ENCODE measurements at regions not wholly inside any gene's neighbourhood (a gene's known extent, or its start where the extent isn't known, plus 50 kb on each side); places are given as distances from the start of the nearest gene placed in this dataset.

- peak; percentile 6 for DNase-seq (ENCODE audit: low read depth)
These were observed 1351.3 kb downstream of the EFNB2 start for GRCh38 chr13:105184201-105184600.

DNA sequence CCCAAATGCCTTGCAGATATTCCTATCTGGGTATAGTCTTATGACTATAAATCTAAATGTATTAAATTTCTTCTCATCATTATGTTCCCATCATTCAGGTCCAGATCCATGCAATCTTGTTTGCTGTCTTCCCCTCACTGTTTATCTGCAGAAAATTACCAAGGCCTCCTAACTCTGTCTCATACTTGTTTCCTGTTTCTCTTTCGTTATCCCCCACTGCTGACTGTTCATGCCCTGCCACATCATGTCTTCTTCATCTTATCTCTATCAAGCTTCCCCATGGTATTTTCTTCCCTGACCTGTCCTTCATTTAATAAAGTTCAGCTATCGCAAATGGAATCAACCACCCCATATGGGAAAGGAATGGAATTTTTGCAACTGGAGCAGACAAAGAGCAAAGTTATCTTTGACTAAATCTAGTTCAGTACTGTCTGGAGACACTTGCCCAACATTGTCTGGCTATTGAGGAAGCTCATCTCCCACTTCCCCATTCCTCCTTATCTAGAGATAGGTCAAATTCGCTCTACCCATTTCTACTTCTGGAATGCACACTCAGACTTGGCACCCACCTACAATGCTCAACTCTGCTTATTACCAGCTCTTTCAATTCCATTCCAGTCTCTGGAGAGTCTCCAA is 1358.1 kb downstream of the EFNB2 start:
- DNase-seq (ENCODE audit: low read depth), result peak; percentile 3

GRCh38 chr13:105170438-105170837 is 1365.0 kb downstream of the EFNB2 start:
- no peak for DNase-seq (ENCODE audit: low read depth)

DNA sequence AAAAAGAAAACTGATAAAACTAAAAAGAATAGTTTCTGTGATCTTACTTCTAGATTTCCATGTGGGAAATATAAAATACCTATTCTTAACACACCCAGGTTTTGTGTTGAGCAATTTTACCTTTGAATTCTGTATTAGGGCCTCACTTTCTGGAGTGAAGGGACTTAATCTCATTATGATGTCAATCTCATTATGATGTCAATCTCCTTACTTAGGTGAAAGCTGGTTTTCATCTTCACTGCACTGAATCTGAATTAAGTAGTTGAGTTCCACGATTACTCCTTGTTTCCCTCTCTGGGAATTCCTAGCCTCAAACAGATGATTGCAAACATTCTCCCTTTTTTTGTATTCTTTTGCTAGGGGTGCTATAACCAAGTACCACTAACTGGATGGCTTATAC is 1367.2 kb downstream of the EFNB2 start:
- DNase-seq (ENCODE audit: low read depth), result no peak

DNA sequence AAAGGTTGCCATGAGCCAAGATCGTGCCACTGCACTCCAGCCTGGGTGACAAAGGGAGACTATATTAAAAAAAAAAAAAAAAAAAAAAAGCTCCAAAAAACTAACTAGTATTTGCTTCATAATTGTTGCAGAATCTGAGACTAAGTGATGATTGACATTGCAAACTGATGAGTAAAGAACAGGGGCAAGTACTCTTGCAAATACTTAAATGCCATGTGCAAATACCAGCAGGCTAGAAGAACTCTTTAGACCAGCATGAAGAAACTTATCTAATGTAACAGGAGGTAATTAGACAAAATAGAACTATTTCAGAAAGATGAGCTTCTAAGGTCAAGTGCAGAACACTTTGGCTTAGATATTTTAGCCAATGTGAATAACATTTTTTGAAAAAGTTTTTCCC is 1368.1 kb downstream of the EFNB2 start:
- no peak for DNase-seq (ENCODE audit: low read depth)

DNA sequence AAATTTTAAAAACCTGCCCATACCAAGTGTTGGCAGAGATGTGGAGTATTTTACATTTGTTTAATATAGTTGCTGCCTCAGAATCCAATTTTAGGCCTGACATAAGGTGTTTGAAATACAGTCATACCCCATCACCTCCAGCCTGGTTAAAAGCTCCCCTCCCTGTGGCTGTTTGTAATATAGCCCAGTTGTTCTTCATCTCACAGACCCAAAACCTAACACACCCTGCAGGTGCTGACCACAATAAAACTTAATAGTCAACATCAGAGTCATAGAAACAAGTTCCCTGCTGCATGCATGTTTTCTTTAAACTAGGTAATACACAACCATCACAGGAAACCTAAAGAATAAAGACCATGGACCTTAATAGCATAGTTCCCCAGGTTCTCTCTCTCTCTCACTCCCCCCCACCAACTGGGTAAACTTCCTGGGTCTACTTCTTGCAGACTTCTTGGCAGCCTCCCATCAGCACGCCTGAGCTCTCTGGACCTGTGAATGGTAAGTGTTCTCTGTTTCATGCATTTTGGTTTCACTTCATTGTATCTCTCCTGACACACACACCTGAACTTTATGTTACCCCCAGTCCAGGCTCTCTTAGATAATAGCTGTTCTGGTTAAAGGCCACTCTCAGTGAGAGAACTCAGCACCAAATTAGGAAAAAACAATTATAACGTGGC is 1369.9 kb downstream of the EFNB2 start:
- no peak for DNase-seq (ENCODE audit: low read depth)

DNA sequence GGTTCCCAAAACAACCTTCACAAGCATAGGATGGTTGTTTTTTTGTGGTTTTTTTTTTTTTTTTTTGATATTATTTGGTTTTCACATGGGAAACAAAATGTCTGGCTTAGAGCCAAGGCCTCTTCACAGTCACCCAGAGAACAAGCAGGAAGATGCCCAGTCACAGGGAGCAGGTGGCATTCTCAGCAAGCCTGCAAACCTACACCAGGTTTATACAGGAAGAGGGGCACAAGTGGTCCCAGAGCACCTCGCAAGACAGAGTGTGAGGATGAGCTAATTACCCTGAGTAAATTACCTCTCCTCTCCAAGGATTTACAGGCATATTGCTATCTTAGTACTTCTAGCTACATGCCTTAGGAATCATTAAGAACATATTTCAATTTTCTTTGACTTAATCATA is 1375.6 kb downstream of the EFNB2 start:
- no peak for DNase-seq (ENCODE audit: low read depth)

- no peak for DNase-seq (ENCODE audit: low read depth)
These were observed 1381.9 kb downstream of the EFNB2 start for GRCh38 chr13:105153611-105154010.

GRCh38 chr13:105151639-105152038 is 1383.8 kb downstream of the EFNB2 start:
- DNase-seq (ENCODE audit: low read depth), result no peak

DNA sequence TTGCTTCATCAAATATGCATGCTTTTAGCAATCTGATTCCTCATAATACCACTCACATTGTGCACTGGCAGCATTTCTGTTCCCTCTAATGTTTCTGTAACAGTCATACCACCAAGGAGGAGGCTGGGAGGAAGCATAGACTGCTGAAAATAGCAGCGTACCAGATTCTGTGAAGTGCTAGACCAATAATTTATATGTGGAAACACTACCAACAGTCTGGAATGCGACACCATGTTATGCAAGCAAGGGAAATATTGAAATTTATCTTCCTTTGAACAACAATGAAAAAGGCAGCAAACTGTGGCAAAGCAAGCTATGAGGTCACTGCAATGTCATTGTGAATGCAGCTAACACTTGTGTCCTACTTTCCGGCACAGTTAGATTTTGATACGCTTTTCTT is 1388.0 kb downstream of the EFNB2 start:
- DNase-seq (ENCODE audit: low read depth), result no peak

- no peak for DNase-seq (ENCODE audit: low read depth)
These were observed 1390.5 kb downstream of the EFNB2 start for GRCh38 chr13:105144936-105145335.

DNA sequence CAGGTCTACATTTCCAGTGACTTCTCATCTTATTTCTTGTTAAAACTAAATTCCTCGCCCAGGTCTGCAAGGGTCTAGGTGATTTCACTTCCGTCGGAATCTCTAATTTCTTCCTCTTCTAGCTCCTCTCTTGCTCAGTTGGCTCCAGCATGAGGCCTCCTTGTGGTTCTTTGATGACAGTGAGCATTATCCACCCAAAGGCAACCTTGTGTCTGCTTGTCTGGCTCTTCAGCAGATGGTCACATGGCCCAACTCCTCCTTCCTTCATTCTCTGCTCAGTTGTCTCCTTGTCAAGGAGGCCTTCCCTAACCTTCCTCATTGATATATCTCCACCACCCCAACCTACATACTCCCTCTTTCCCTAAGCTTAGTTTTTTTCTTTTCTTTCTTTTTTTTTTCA is 1391.4 kb downstream of the EFNB2 start:
- no peak for DNase-seq (ENCODE audit: low read depth)

DNA sequence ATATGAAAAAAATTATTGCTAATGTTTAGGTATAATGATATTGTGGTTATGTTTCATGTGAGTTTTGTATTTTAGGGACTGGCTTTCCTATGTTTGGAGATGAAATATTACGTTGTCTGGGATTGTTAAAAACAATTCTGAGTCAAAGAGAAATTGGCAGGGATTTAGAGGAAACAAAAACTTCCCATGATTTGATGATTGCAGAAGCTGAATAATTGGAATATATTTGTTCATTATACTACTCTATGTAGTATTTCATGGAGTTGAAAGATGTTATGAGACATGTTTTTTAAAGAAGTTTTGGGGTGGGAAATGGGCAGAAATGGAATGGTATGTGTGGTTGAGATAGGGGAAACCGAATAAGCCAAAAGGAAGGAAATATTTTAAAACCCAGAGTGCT is 1392.9 kb downstream of the EFNB2 start:
- DNase-seq (ENCODE audit: low read depth), result no peak

DNA sequence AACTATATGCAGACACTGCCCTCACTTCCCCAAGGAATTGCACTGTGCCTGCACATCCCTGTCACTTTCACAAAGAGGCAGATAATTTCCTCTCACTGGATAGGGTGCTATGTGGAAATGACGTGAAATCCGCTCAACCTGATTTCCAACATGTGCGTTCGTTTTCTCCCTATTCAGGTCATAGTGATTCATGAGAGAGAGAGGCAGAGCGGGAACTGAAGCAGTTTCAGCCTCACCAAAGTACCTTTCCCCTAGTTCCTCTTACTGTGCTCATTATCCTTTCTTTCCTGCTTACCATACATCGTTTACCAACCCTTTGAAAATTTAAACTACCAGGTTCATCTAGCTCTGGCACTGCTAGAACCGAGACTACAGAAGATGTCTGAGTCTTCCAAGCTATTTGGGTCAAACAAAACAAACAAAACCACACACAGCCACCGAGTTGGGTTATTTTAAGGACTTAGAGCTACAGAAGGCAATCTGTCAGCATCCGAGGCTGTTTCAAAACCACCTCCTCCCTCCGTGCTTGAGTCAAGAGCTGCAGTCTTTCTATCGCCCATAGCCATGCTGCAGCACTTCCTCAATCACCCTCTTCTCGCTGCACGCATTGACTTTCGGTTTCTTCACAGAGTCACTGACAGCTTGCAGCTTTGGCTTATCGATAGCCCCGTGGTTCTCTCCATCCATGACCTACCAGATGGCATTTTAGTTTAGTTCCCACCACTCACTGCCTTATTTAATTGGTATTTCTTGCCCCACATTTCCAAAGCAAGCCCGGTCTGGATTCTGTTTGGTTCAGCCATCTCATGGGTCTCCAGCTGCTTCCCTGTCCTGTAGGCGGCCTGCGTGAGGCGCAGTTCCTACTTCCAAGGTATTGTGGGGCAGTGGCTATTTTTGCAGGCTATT is 1395.8 kb downstream of the EFNB2 start:
- peak; percentile 60 for DNase-seq (ENCODE audit: low read depth)

- DNase-seq (ENCODE audit: low read depth), result peak; percentile 11
These were observed 1396.4 kb downstream of the EFNB2 start for GRCh38 chr13:105139048-105139379.

DNA sequence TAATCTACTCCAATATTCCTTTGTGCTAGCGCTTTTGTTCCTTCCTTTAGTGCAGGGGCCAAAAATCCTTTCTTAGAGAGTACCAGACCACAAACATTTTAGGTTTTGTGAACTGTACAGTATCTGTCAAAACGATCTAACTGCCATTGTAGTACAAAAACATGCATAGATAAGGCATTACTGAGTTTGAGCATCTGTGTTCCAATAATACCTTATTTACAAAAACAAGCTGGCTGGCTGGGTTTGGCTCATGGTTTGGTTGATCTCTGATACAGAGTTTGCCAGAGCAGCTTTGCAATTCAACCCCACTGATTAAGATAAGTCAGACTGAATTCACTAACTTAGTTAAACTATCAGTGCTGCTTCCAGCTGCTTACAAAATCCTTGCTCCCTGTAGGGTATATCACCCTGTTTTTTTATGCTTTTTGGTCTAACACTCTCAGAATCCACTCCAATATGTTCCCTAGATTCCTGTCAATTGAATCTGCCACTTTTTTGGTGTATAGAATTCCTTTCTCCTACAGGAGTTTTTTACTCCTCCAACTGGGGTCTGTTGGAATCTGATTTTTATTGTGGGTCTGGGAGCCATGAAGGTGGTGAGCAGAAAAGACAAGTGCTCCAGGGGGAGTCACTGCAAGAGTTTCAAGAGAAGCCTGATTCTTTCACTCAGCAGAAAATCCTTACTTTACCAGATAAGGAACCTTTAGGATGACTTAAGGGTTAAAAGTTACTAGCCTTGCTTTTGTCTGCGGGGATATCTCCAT is 1399.4 kb downstream of the EFNB2 start:
- no peak for DNase-seq (ENCODE audit: low read depth)

GRCh38 chr13:105127732-105128131 is 1407.7 kb downstream of the EFNB2 start:
- DNase-seq (ENCODE audit: low read depth), result no peak

- no peak for DNase-seq (ENCODE audit: low read depth)
These were observed 1414.2 kb downstream of the EFNB2 start for GRCh38 chr13:105121221-105121620.

DNA sequence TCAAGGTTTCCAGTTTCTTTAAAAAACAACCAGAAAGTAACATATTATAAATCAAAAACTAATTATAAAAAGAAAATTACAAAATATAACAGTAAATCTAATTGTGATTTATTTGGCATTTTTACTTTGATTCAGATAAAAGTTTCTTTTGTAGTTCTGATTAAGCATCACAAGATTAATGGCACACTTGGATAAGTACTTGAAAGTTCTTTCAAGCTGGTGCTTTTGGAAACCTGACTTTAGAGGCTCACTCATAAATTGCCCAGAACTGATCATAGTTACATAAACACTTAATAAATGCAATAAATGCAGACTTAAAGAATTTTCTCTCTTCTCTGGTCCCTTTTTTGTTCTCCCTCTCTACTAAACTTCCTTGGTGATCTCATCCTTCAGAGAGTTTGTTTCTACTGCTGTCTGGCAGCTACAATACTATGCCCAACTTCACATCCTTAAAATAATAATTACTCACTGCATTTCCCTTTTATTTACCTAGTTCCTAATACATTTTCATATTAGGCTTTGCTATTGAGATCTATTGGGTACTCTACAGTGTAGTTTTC is 1417.0 kb downstream of the EFNB2 start:
- no peak for DNase-seq (ENCODE audit: low read depth)

GRCh38 chr13:105116966-105117365 is 1418.5 kb downstream of the EFNB2 start:
- no peak for DNase-seq (ENCODE audit: low read depth)

DNA sequence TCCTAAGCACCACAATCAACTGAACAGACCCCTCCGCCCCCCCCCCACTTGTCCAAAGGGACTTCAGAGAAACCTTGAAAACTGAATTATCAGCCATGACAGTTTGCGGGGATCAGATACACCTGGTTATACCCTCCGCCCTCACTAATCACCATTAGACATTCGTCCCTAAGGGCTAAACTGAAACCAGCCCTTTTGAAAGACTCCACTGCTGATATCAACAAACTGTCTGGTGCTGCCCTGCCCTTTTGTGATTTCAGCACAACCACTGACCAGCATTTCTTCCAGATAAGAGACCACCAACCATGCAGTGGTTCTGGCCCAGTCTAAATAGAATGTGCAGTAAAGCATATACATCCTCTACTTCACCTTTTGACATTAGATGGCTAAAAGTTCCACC is 1422.9 kb downstream of the EFNB2 start:
- no peak for DNase-seq (ENCODE audit: low read depth)

Data from myocyte (in vitro differentiated cells).